Stimulated activated CD4-positive, alpha-beta T cell treated with anti-CD3 and anti-CD28 coated beads, Interleukin-15, amount 100 ng/mL, for 24 hours (primary cell): ENCODE measurements at regions not wholly inside any gene's neighbourhood (a gene's known extent, or its start where the extent isn't known, plus 50 kb on each side); places are given as distances from the start of the nearest gene placed in this dataset.
"Not testable (repeated sequence)": the region's sequence is repeated elsewhere in the genome, so short reads cannot be mapped to it uniquely, and the experiment has no call there.

Experiments
- DNase-seq: peaks from one replicate; pipeline ENCODE4 v3.0.0-alpha.2; 2020

DNA sequence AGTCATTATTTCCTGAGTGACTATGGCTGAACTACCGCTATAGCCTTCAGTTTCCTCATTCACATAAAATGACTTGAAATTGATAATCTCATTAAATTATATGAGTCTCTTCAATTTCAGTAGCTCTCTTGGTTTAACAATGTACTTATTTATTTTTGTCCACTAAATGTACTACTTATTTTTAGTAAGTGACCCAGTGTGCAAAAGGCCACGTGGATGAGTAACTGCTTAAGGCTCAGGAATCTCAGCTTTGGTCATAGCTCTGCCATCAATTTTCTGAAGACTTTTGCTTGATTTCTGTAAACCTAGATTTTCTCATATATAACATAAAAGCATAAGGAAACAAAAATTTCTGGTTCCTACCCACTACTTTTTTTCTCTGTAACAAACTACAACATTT is 1132.9 kb upstream of the CDH8 start:
- DNase-seq, result no peak

GRCh38 chr16:63157818-63158217 is 1121.6 kb upstream of the CDH8 start:
- no peak for DNase-seq

DNA sequence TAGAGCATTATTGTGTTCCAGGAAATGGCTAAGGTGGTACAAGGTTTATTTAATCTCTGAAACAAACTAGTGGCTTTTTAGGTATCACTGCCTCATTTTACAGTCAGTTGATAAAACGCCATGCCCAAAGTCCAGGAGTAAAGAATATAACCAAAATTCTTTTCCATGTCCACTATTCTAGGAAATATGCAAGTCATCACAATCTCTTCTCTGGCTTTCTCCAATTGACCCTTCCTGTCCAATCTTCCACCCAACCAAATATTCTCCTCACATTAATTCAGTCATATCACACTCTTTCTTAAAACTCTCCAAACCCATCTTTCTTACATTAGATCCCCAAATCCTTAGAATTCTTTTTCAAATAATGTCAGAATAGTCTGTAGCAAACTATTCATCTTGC is 1110.0 kb upstream of the CDH8 start:
- no peak for DNase-seq

DNA sequence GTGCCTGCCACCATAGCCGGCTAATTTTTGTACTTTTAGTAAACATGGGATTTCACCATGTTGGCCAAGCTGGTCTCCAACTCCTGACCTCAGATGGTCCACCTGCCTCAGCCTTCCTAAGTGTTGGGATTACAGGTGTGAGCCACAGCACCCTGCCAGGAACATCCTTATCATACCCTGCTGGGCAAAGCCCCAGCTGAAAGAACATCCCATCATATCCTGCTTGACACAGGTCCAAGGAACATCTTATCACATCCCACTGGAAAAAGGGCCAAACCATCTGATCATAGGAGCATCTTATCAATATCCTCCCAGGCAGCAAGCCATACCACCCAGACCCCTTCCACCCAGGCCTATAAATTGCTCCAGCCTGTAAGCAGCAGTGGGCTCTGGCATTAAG is 1109.2 kb upstream of the CDH8 start:
- DNase-seq, result no peak

- no peak for DNase-seq
Measured at GRCh38 chr16:63135069-63135468, 1098.8 kb upstream of the CDH8 start.

- no peak for DNase-seq
Measured at GRCh38 chr16:63131503-63131902, 1095.3 kb upstream of the CDH8 start.

GRCh38 chr16:63130942-63131341 is 1094.7 kb upstream of the CDH8 start:
- DNase-seq, result no peak

GRCh38 chr16:63129411-63130125 is 1093.3 kb upstream of the CDH8 start:
- no peak for DNase-seq

DNA sequence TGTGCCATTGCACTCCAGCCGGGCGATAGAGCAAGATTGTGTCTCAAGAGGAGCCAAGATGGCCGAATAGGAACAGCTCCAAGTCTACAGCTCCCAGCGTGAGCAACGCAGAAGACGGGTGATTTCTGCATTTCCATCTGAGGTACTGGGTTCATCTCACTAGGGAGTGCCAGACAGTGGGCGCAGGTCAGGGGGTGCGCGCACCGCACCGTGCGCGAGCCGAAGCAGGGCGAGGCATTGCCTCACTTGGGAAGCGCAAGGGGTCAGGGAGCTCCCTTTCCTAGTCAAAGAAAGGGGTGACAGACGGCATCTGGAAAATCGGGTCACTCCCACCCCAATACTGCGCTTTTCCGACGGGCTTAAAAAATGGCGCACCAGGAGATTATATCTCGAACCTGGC is 1083.7 kb upstream of the CDH8 start:
- not testable (repeated sequence) for DNase-seq

- DNase-seq, result no peak
Measured at GRCh38 chr16:63100082-63100481, 1063.8 kb upstream of the CDH8 start.

- DNase-seq, result no peak
Measured at GRCh38 chr16:63096857-63097256, 1060.6 kb upstream of the CDH8 start.

- no peak for DNase-seq
Measured at GRCh38 chr16:63092736-63093135, 1056.5 kb upstream of the CDH8 start.

DNA sequence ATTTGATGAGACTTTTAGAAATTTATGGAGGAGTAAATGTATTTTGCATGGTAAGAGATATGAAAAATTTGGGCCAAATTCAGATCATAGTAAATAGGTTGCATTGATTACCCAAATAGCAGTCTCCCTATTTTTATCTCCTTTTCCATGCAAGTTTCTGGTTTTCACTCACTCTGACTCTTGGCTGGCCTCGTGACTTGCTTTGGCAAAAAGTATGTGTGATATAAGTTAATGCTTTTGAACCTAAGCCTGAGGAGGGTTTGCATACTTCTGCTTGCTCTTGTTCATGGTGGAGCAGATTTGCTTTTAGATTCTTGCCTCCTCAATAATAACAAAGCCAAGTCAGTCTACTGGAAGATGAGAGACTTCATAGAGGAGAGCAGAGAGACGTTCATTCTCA is 1045.9 kb upstream of the CDH8 start:
- DNase-seq, result no peak

DNA sequence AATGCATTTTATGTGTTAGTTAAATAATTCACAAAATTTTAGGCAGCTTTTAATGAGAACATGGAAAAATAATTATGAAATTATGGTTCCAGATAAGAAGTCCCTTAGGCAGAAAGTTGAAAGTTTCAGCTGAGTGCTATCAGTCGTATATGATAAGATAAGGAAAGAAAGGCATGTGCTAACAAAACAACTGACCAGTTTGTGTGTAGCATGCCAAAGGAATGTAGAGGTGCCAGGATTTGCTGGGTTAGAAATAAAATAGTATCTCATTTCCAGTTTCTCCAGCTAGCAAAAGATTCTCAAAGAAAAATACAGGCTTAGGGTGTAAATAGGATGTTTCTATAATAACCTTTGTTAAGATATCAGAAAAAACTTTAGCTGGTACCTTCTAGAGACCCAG is 1044.5 kb upstream of the CDH8 start:
- no peak for DNase-seq

GRCh38 chr16:63069047-63069446 is 1032.8 kb upstream of the CDH8 start:
- DNase-seq, result no peak

DNA sequence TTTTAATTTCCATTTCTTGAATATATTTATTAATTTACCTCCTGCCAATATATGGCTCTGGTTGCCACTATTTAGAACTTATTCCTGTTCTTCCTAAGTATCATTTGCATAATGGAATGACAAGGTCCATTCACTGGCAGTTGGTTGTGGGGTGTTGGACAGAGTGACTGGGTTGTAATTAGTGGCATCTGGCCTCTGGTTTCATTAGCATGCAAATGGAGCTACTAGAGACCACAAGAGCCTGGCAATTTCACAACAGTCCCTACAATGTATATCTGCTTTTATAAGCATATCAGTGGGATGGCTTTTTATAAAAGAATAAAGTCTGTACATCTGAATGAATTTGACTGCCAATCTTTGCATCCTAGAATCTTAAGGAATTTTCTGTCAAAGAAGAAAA is 1030.9 kb upstream of the CDH8 start:
- DNase-seq, result no peak

DNA sequence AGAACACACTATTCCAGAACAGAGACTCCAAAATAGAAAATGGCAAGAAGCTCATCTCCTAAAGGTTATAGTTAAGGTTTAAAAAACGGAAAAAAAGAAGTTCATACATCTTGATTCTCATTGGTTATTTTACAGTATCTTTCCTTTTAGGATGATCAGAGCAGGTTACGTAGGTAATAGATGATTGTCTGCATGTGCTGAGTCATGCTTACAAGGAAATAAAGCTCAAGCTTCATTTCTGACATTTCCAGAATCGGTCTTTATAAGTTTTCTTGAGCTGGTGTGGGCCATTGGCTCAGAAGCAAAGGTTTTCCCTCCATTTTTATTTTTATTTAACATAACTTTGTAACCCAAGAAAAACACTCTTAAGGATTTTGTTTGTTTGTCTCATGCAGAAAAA is 1030.3 kb upstream of the CDH8 start:
- DNase-seq, result no peak

GRCh38 chr16:63061319-63061718 is 1025.1 kb upstream of the CDH8 start:
- no peak for DNase-seq

GRCh38 chr16:63059676-63060075 is 1023.4 kb upstream of the CDH8 start:
- DNase-seq, result no peak

DNA sequence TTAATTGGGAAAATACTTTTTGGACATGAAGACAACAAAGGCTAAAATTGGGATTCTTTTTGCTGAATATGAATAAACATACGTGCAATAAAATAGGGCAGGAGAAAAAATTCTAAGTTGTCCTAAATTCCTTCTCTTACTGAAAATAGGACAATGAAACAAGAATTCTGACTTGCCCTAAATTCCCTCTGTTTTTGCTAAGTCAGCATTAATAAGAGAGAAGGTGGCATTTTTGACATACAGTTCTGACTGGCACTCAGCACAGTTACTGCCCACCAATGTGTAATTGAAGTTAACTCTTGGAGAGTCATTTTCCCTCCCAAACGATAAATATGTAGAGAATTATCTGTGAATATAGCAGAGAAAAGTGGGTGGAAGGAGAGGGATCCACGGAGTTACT is 1021.1 kb upstream of the CDH8 start:
- DNase-seq, result no peak

GRCh38 chr16:63050391-63050790 is 1014.2 kb upstream of the CDH8 start:
- no peak for DNase-seq

DNA sequence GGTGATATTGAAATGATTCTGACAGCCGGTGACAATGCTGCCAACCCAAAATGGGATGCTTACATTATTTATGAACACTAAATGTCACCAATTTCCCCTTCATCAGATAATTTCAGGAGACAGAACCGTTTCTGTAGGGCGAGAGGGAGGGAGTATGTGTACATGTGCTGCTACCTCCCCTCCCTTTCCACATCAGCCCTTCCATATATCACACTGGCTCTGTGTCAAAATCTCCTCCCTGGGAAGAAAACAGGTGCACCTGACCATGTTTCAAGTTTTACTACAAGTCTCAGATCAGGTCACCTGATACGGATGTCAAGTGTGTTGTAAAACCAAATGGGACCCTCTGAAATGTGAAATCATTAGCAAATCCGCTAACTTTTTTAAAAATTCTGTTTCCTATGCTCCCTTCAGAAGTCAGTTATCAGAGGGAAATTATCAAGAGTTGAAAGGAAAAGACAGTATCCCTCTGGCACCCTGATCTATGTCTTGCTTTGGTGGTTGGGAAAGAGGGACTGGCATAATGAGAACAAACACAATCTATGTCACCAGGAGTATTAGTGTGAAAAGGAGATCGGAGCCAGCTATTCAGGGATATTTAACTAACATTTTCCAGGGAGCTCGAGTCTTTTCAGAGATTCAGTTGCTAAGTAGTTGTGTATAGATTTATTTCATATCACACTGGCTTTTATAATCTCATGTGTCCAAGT is 1002.3 kb upstream of the CDH8 start:
- no peak for DNase-seq

DNA sequence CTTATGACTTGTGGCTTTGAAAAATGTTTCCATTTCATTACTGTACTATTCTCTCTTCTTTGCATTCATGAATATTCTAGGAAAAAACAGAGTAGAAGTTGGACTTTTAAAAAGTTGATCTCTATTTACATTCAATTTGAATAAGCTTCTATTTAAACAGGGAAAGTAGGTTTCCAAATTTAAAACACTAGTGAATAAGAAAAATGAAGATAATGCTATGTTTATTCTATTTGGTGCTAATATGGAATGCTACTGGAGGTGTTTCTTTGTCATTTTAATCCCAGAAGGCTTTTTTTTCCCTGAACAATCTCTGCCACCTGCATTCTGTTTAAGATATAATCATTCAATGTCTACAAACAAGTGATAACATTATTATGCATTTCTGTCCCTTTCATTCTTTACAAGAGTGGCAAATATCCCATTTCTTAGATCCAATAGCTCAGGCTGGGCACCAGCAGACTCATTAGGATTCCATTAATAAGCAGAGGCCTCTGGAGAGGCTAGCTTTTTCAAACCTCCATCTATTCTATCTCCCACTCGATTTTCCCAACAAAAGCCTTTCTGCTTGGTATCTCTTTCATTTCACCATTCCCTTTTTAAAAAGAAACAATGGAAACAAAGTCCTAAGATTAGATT is 1001.6 kb upstream of the CDH8 start:
- no peak for DNase-seq

- DNase-seq, result no peak
Measured at GRCh38 chr16:63018581-63019223, 982.5 kb upstream of the CDH8 start.
